Neural cell (in vitro differentiated cells): ENCODE measurements at regions not wholly inside any gene's neighbourhood (a gene's known extent, or its start where the extent isn't known, plus 50 kb on each side); places are given as distances from the start of the nearest gene placed in this dataset.

Experiments
- H2AFZ ChIP-seq: fragments of 200-600, 300-800 bp; sonication (generic), shearing (Covaris generic); 2 replicates; pipeline ENCODE4 v1.6.0; 2014; ENCODE audit warnings: low read depth, mild to moderate bottlenecking, antibody characterized with exemption, low read length, moderate library complexity
- H3F3A ChIP-seq: fragments of 200-600 bp; shearing (Covaris generic); 2 replicates; pipeline ENCODE4 v1.6.1; 2016; ENCODE audit warnings: mild to moderate bottlenecking, moderate library complexity, mixed read lengths, antibody characterized with exemption, low read length; ENCODE audit not compliant: insufficient read depth, poor library complexity, severe bottlenecking
- H3K27ac ChIP-seq: fragments of 200-600, 300-800 bp; sonication (generic), shearing (Covaris generic); 2 replicates; pipeline ENCODE4 v1.5.1; 2014; ENCODE audit warnings: mild to moderate bottlenecking, low read length, moderate library complexity
- H3K27me3 ChIP-seq: fragments of 300-800, 200-600 bp; sonication (generic), shearing (Covaris generic); 2 replicates; pipeline ENCODE4 v1.6.0; 2014; ENCODE audit warnings: mild to moderate bottlenecking, low read depth, low read length, moderate library complexity; ENCODE audit not compliant: insufficient read depth
- H3K36me3 ChIP-seq: fragments of 300-800, 200-600 bp; sonication (generic), shearing (Covaris generic); 2 replicates; pipeline ENCODE4 v1.5.1; 2014; ENCODE audit warnings: mild to moderate bottlenecking, antibody characterized with exemption, low read length, moderate library complexity; ENCODE audit not compliant: insufficient read depth
- H3K4me2 ChIP-seq: fragments of 300-800, 200-600 bp; sonication (generic), shearing (Covaris generic); 2 replicates; pipeline ENCODE4 v1.6.0; 2014; ENCODE audit warnings: mild to moderate bottlenecking, low read length
- H3K4me3 ChIP-seq: fragments of 300-800, 200-600 bp; sonication (generic), shearing (Covaris generic); 2 replicates; pipeline ENCODE4 v1.5.1; 2014; ENCODE audit warnings: mild to moderate bottlenecking, low read length, moderate library complexity
- H3K79me2 ChIP-seq: fragments of 200-600 bp; shearing (Covaris generic); replicated peaks from 2 replicates; pipeline ENCODE4 v1.6.0; 2014; ENCODE audit warnings: mild to moderate bottlenecking, low read length, moderate library complexity; ENCODE audit not compliant: insufficient read depth
- H3K9ac ChIP-seq: fragments of 300-800, 200-600 bp; sonication (generic), shearing (Covaris generic); 2 replicates; pipeline ENCODE4 v1.6.1; 2016; ENCODE audit warnings: mild to moderate bottlenecking, low read length, mixed read lengths
- H3K9me2 ChIP-seq: fragments of 200-600 bp; shearing (Covaris generic); 2 replicates; pipeline ENCODE4 v1.6.1; 2016; ENCODE audit warnings: mild to moderate bottlenecking, low read length, mixed read lengths; ENCODE audit not compliant: insufficient read depth
- H3K9me3 ChIP-seq: fragments of 200-600, 300-800 bp; sonication (generic), shearing (Covaris generic); 2 replicates; pipeline ENCODE4 v1.6.1; 2016; ENCODE audit warnings: mild to moderate bottlenecking, mixed run types, low read length, moderate library complexity, mixed read lengths
- H4K20me1 ChIP-seq: fragments of 200-600 bp; shearing (Covaris generic); 2 replicates; pipeline ENCODE4 v1.6.1; 2016; ENCODE audit warnings: mild to moderate bottlenecking, mixed run types; ENCODE audit not compliant: insufficient read depth
- CTCF ChIP-seq: fragments of 450-650 bp; IDR thresholded peaks from 2 replicates; pipeline ENCODE4 v1.5.1; 2014; ENCODE audit warnings: antibody characterized with exemption, mild to moderate bottlenecking, moderate library complexity; ENCODE audit not compliant: poor library complexity, severe bottlenecking
- EP300 ChIP-seq: fragments of 450-650 bp; conservative IDR thresholded peaks from 2 replicates; pipeline ENCODE4 v1.6.1; 2014; ENCODE audit warnings: antibody characterized with exemption, mild to moderate bottlenecking, moderate library complexity; ENCODE audit not compliant: poor library complexity, severe bottlenecking
- EZH2 ChIP-seq: fragments of 200-600, 300-800 bp; shearing (Covaris generic), sonication (generic); IDR thresholded peaks from 2 replicates; pipeline ENCODE4 v1.6.1; 2014; ENCODE audit warnings: antibody characterized with exemption, low read length, borderline replicate concordance, mild to moderate bottlenecking; ENCODE audit not compliant: insufficient read depth, poor library complexity, severe bottlenecking
- MXI1 ChIP-seq: fragments of 450-650 bp; conservative IDR thresholded peaks from 2 replicates; pipeline ENCODE4 v1.6.1; 2014; ENCODE audit warnings: antibody characterized with exemption, mild to moderate bottlenecking; ENCODE audit not compliant: poor library complexity, severe bottlenecking
- POLR2AphosphoS5 ChIP-seq: IDR thresholded peaks from 2 replicates; pipeline ENCODE4 v1.6.1; 2012
- RAD21 ChIP-seq: fragments of 450-650 bp; conservative IDR thresholded peaks from 2 replicates; pipeline ENCODE4 v1.6.1; 2014; ENCODE audit warnings: antibody characterized with exemption, mild to moderate bottlenecking, moderate library complexity
- REST ChIP-seq: IDR thresholded peaks from 2 replicates; pipeline ENCODE4 v1.6.1; 2012; ENCODE audit warnings: borderline replicate concordance
- SMC3 ChIP-seq: fragments of 450-650 bp; conservative IDR thresholded peaks from 2 replicates; pipeline ENCODE4 v1.6.1; 2014; ENCODE audit warnings: antibody characterized with exemption, mild to moderate bottlenecking, moderate library complexity; ENCODE audit not compliant: poor library complexity
- TAF1 ChIP-seq: IDR thresholded peaks from 2 replicates; pipeline ENCODE4 v1.6.1; 2012; ENCODE audit warnings: low read depth

GRCh38 chr1:193939585-193939984 lies 753.2 kb upstream of the B3GALT2 start:
- no peaks in the 10 kb centered on the region for H3K9me2 ChIP-seq
- no peaks in the 10 kb centered on the region for H3K27me3 ChIP-seq
- no peak overlapping the region for H3K27ac ChIP-seq
- H3K4me2 ChIP-seq, result no peak overlapping the region
- no peaks in the 10 kb centered on the region for H3F3A ChIP-seq
- H3K79me2 ChIP-seq, result no peaks in the 10 kb centered on the region
- H3K9ac ChIP-seq, result no peak overlapping the region
- H2AFZ ChIP-seq, result no peak overlapping the region
- H3K36me3 ChIP-seq, result no peaks in the 10 kb centered on the region
- peaks cover 3% of the 10 kb centered on the region for H3K9me3 ChIP-seq
- no peak for TF ChIP-seq EZH2
- no peak for TF ChIP-seq CTCF
- TF ChIP-seq SMC3, result no peak
- TF ChIP-seq REST, result no peak
- TF ChIP-seq POLR2AphosphoS5, result no peak
- no peak for TF ChIP-seq MXI1
- no peak for TF ChIP-seq EP300
- TF ChIP-seq RAD21, result no peak
- TF ChIP-seq TAF1, result no peak
- no peaks in the 10 kb centered on the region for H4K20me1 ChIP-seq
- H3K4me3 ChIP-seq, result no peak overlapping the region

- TF ChIP-seq SMC3 (no peak), CTCF (no peak), RAD21 (no peak), MXI1 (no peak), REST (no peak), POLR2AphosphoS5 (no peak), EP300 (no peak), EZH2 (no peak), TAF1 (no peak)
- no peak overlapping the region for H3K9ac ChIP-seq
- H3K27ac ChIP-seq, result no peak overlapping the region
- no peaks in the 10 kb centered on the region for H3F3A ChIP-seq
- H3K4me3 ChIP-seq, result no peak overlapping the region
- H3K9me2 ChIP-seq, result no peaks in the 10 kb centered on the region
- H3K36me3 ChIP-seq, result no peaks in the 10 kb centered on the region
- no peaks in the 10 kb centered on the region for H4K20me1 ChIP-seq
- no peaks in the 10 kb centered on the region for H3K79me2 ChIP-seq
- no peak overlapping the region for H3K4me2 ChIP-seq
- H2AFZ ChIP-seq, result no peak overlapping the region
- H3K27me3 ChIP-seq, result no peaks in the 10 kb centered on the region
- H3K9me3 ChIP-seq, result peaks cover 3% of the 10 kb centered on the region
Observed at GRCh38 chr1:193937308-193937707, 750.9 kb upstream of the B3GALT2 start.
